MM.1S (cell line): ENCODE measurements at regions not wholly inside any gene's neighbourhood (a gene's known extent, or its start where the extent isn't known, plus 50 kb on each side); places are given as distances from the start of the nearest gene placed in this dataset.

Experiments
- DNase-seq: peaks from one replicate; pipeline ENCODE4 v3.0.0-alpha.2; 2015
- H2AFZ ChIP-seq: fragments of 300-600 bp; sonication (generic); 2 replicates; pipeline ENCODE4 v1.6.0; 2016; ENCODE audit warnings: antibody characterized with exemption, low read length
- H3F3A ChIP-seq: fragments of 300-600 bp; sonication (generic); 2 replicates; pipeline ENCODE4 v1.6.1; 2016; ENCODE audit warnings: mild to moderate bottlenecking, antibody characterized with exemption, low read length, moderate library complexity, mixed read lengths; ENCODE audit not compliant: insufficient read depth
- H3K27ac ChIP-seq: fragments of 300-600 bp; sonication (generic); 2 replicates; pipeline ENCODE4 v1.5.1; 2016; ENCODE audit warnings: mild to moderate bottlenecking, low read length
- H3K27me3 ChIP-seq: fragments of 300-600 bp; sonication (generic); replicated peaks from 2 replicates; pipeline ENCODE4 v1.6.0; 2016; ENCODE audit warnings: low read length; ENCODE audit not compliant: insufficient read depth
- H3K36me3 ChIP-seq: fragments of 300-600 bp; sonication (generic); replicated peaks from 2 replicates; pipeline ENCODE4 v1.6.1; 2016; ENCODE audit warnings: mild to moderate bottlenecking, low read length, mixed read lengths; ENCODE audit not compliant: insufficient read depth
- H3K4me1 ChIP-seq: fragments of 300-600 bp; sonication (generic); 2 replicates; pipeline ENCODE4 v1.6.1; 2016; ENCODE audit warnings: low read length, mixed read lengths
- H3K4me2 ChIP-seq: fragments of 300-600 bp; sonication (generic); 2 replicates; pipeline ENCODE4 v1.6.0; 2016; ENCODE audit warnings: low read depth, low read length
- H3K4me3 ChIP-seq: fragments of 300-600 bp; sonication (generic); 2 replicates; pipeline ENCODE4 v1.5.1; 2016; ENCODE audit warnings: low read length, mixed read lengths
- H3K79me2 ChIP-seq: fragments of 300-600 bp; sonication (generic); 2 replicates; pipeline ENCODE4 v1.6.1; 2016; ENCODE audit warnings: mixed run types, low read length, mixed read lengths
- H3K9ac ChIP-seq: fragments of 300-600 bp; sonication (generic); 2 replicates; pipeline ENCODE4 v1.6.1; 2016; ENCODE audit warnings: low read length, mixed read lengths
- H3K9me2 ChIP-seq: fragments of 300-600 bp; sonication (generic); replicated peaks from 2 replicates; pipeline ENCODE4 v1.6.1; 2016; ENCODE audit warnings: mild to moderate bottlenecking, low read length, mixed read lengths; ENCODE audit not compliant: insufficient read depth
- H3K9me3 ChIP-seq: fragments of 300-600 bp; sonication (generic); replicated peaks from 2 replicates; pipeline ENCODE4 v1.6.1; 2016; ENCODE audit warnings: mild to moderate bottlenecking, low read length, mixed read lengths; ENCODE audit not compliant: insufficient read depth
- H4K20me1 ChIP-seq: fragments of 300-600 bp; sonication (generic); 2 replicates; pipeline ENCODE4 v1.6.1; 2016; ENCODE audit warnings: mild to moderate bottlenecking, low read length, moderate library complexity, mixed read lengths; ENCODE audit not compliant: insufficient read depth
- CTCF ChIP-seq: fragments of 300-600 bp; sonication (generic); IDR thresholded peaks from 2 replicates; pipeline ENCODE4 v1.5.1; 2016; ENCODE audit warnings: antibody characterized with exemption, low read length, mixed read lengths
- EZH2 ChIP-seq: fragments of 300-600 bp; sonication (generic); optimal IDR thresholded peaks from 2 replicates; pipeline ENCODE3; 2017; ENCODE audit warnings: low read depth, mild to moderate bottlenecking, antibody characterized with exemption, low read length, mixed read lengths
- EZH2phosphoT487 ChIP-seq: fragments of 300-600 bp; sonication (generic); IDR thresholded peaks from 2 replicates; pipeline ENCODE4 v1.6.1; 2018; ENCODE audit warnings: antibody characterized with exemption, low read length

- Histone ChIP-seq H3K27me3 (no peaks in the 10 kb centered on the region), H3K9ac (no peak overlapping the region), H4K20me1 (no peaks in the 10 kb centered on the region), H3K79me2 (no peaks in the 10 kb centered on the region), H3K9me2 (no peaks in the 10 kb centered on the region), H2AFZ (no peak overlapping the region), H3K4me1 (0 out of 2 replicates have a peak, but pooled peaks cover 1% of the 10 kb centered on the region), H3K9me3 (no peaks in the 10 kb centered on the region), H3K36me3 (no peaks in the 10 kb centered on the region), H3K4me3 (no peak overlapping the region), H3F3A (no peaks in the 10 kb centered on the region), H3K27ac (no peak overlapping the region), H3K4me2 (no peak overlapping the region)
- TF ChIP-seq EZH2phosphoT487 (no peak), CTCF (no peak), EZH2 (no peak)
- DNase-seq: no peak
Observed at GRCh38 chr4:11037637-11038036, 353.1 kb upstream of the CLNK start.

- H3K36me3 ChIP-seq: no peaks in the 10 kb centered on the region
- no peak overlapping the region for H2AFZ ChIP-seq
- no peak overlapping the region for H3K4me2 ChIP-seq
- TF ChIP-seq CTCF: no peak
- no peak for TF ChIP-seq EZH2
- no peak for TF ChIP-seq EZH2phosphoT487
- H4K20me1 ChIP-seq: no peaks in the 10 kb centered on the region
- H3K9me2 ChIP-seq: no peaks in the 10 kb centered on the region
- H3K79me2 ChIP-seq: no peaks in the 10 kb centered on the region
- no peaks in the 10 kb centered on the region for H3K4me1 ChIP-seq
- no peak overlapping the region for H3K27ac ChIP-seq
- H3K9me3 ChIP-seq: no peaks in the 10 kb centered on the region
- H3K4me3 ChIP-seq: no peak overlapping the region
- no peak for DNase-seq
- no peaks in the 10 kb centered on the region for H3K27me3 ChIP-seq
- no peaks in the 10 kb centered on the region for H3F3A ChIP-seq
- H3K9ac ChIP-seq: no peak overlapping the region
Observed at GRCh38 chr4:11028334-11028733, 343.8 kb upstream of the CLNK start.

- Histone ChIP-seq H3K9me3 (no peaks in the 10 kb centered on the region), H3K27ac (no peak overlapping the region), H3K36me3 (no peaks in the 10 kb centered on the region), H3K4me3 (no peak overlapping the region), H3K27me3 (no peaks in the 10 kb centered on the region), H3K79me2 (no peaks in the 10 kb centered on the region), H3F3A (no peaks in the 10 kb centered on the region), H3K4me1 (no peaks in the 10 kb centered on the region), H4K20me1 (no peaks in the 10 kb centered on the region), H3K9me2 (no peaks in the 10 kb centered on the region), H2AFZ (no peak overlapping the region), H3K4me2 (no peak overlapping the region), H3K9ac (no peak overlapping the region)
- DNase-seq: no peak
- TF ChIP-seq EZH2phosphoT487: no peak
- no peak for TF ChIP-seq CTCF
- TF ChIP-seq EZH2: no peak
Observed at GRCh38 chr4:11021333-11021732, 336.8 kb upstream of the CLNK start.
